Fibroblast of pulmonary artery (primary cell): ENCODE measurements at regions not wholly inside any gene's neighbourhood (a gene's known extent, or its start where the extent isn't known, plus 50 kb on each side); places are given as distances from the start of the nearest gene placed in this dataset.

ENCODE experiments used
- DNase-seq: peaks from one replicate; pipeline ENCODE4 v3.0.0-alpha.2; 2010; ENCODE audit warnings: low read depth
- H3K4me3 ChIP-seq: replicated peaks from 2 replicates; pipeline ENCODE4 v1.5.1; 2011; ENCODE audit warnings: low read depth, mild to moderate bottlenecking, control low read depth, low read length, moderate library complexity
- CTCF ChIP-seq: IDR thresholded peaks from 2 replicates; pipeline ENCODE4 v1.5.1; 2011; ENCODE audit warnings: mild to moderate bottlenecking, control low read depth, low read length, inconsistent platforms; ENCODE audit errors: missing control alignments

- peak; percentile 87 for DNase-seq
- no peak overlapping the region for H3K4me3 ChIP-seq
- no peak for TF ChIP-seq CTCF
Observed at GRCh38 chr18:28767727-28768211, 590.8 kb upstream of the CDH2 start.

DNA sequence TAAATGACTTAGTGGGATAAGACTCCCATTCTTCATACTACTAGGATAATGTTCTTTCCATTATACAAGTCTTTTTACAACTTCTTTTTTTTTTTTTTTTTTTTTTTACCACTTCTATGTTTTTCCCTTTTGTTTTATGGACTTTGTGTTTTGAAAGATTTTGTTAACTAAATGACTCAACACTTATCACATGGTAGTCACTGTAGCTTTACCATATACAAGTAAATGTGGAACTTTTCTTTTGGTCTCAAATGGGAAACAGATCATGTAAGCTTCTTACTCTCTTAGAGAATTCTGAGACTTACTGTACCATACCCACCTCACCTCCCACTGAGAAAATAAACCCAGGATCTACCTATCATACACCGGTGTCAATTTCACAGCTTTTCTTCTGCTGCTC lies 590.3 kb upstream of the CDH2 start:
- DNase-seq: peak; percentile 29
- TF ChIP-seq CTCF: no peak
- no peak overlapping the region for H3K4me3 ChIP-seq

GRCh38 chr18:28766721-28767120 lies 589.8 kb upstream of the CDH2 start:
- no peak for TF ChIP-seq CTCF
- no peak overlapping the region for H3K4me3 ChIP-seq
- no peak for DNase-seq

DNA sequence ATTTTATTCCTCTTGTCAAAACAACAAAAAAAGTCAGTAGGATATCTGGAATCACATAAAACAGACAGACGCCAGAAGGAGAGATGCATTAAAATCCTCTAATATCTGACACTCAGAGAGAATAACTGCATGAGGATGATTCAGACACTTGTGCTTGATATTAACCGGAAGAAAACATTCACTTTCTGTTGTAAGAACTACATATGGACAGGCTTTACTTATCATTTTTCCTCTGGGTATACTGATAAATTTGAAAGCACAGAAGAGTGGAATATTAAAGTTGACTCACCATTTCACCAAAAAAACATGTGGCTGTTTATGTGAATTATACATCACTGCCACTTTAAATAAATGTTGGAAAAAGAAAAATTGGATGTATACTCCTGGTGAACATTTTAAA lies 589.1 kb upstream of the CDH2 start:
- peak; percentile 74 for DNase-seq

DNA sequence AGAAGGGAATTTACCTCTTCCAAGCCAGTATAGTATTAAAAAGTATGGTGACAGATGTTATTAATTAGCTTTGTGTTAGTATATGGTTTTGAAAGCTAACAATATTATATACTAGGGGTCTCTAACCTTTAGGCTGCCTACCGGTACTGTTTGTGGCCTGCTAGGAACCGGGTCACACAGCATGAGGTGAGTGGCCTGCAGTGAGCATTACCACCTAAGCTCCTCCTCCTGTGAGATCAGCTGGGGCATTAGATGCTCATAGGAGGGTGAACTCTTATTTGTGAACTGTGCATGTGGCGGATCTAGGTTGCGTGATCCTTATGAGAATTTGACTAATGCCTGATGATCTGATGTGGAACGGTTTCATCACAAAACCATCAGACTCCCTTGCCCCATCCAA lies 583.4 kb upstream of the CDH2 start:
- no peak overlapping the region for H3K4me3 ChIP-seq
- no peak for TF ChIP-seq CTCF
- DNase-seq: no peak

More for the DNA sequence above, 589.1 kb upstream of the CDH2 start:
- no peak for TF ChIP-seq CTCF
- H3K4me3 ChIP-seq: no peak overlapping the region

GRCh38 chr18:28757466-28758008 lies 580.6 kb upstream of the CDH2 start:
- TF ChIP-seq CTCF: no peak
- DNase-seq: no peak
- no peak overlapping the region for H3K4me3 ChIP-seq

- H3K4me3 ChIP-seq: no peak overlapping the region
- no peak for TF ChIP-seq CTCF
- DNase-seq: no peak
Observed at GRCh38 chr18:28743115-28743514, 566.2 kb upstream of the CDH2 start.
